NT2/D1 (cell line): ENCODE measurements at regions not wholly inside any gene's neighbourhood (a gene's known extent, or its start where the extent isn't known, plus 50 kb on each side); places are given as distances from the start of the nearest gene placed in this dataset.

ENCODE experiments used
- YY1 ChIP-seq: IDR thresholded peaks from 2 replicates; pipeline ENCODE4 v1.6.1; 2011; ENCODE audit not compliant: insufficient read length, insufficient read depth
- ZNF274 ChIP-seq: IDR thresholded peaks from 2 replicates; pipeline ENCODE4 v1.6.1; 2011; ENCODE audit warnings: mild to moderate bottlenecking, low read depth, low read length

- no peak for TF ChIP-seq YY1
- no peak for TF ChIP-seq ZNF274
These were observed 295.9 kb downstream of the PRELID2 start for GRCh38 chr5:145539201-145539600.
